ENCODE measurements at regions not wholly inside any gene's neighbourhood (a gene's known extent, or its start where the extent isn't known, plus 50 kb on each side); places are given as distances from the start of the nearest gene placed in this dataset.

- no peak for TF ChIP-seq CTCF (IDR thresholded peaks at IDR 0.05)
- no peak for TF ChIP-seq SIN3A (IDR thresholded peaks at IDR 0.05; ENCODE audit: borderline replicate concordance, insufficient read depth, low read depth, low read length)
Measured at GRCh38 chr5:68376935-68377334, 161.4 kb downstream of the PIK3R1 start.
